HepG2 (cell line): ENCODE measurements at regions not wholly inside any gene's neighbourhood (a gene's known extent, or its start where the extent isn't known, plus 50 kb on each side); places are given as distances from the start of the nearest gene placed in this dataset.

Source experiments
- ATAC-seq: fragments of 200-7000 bp; cut with Tn5 transposase; 3 replicates; pipeline ENCODE4 v1.9.1; 2020; ENCODE audit warnings: mild to moderate bottlenecking, moderate library complexity
- BruUV-seq: library from RNA; stranded (reverse); fragments of 400-500 nt; replicated peaks from 2 replicates; lab custom pipeline; 2021; lab: Mats Ljungman, UMichigan
- CTCF ChIA-PET: fragments of 300-600 bp; formaldehyde crosslinking; extraction: SDS; loops from one replicate; lab custom pipeline; 2021; ENCODE audit warnings: low total read pairs, inconsistent platforms, low intra/inter-chr PET ratio; lab: Yijun Ruan, JAX
- POLR2A ChIA-PET: fragments of 350-600 bp; sonication (Branson Sonifier 250); formaldehyde crosslinking; loops from one replicate; lab custom pipeline; 2020; ENCODE audit warnings: antibody characterized with exemption, inconsistent platforms; lab: Yijun Ruan, JAX
- DNase-seq: peaks from one replicate; pipeline ENCODE4 v3.0.0-alpha.2; 2015; ENCODE audit warnings: low spot score
- FAIRE-seq: peaks from 3 replicates; lab custom pipeline; 2011; peaks lifted over from hg19 to GRCh38; lab: Jason Lieb, UNC
- H2AFZ ChIP-seq: one replicate; pipeline ENCODE4 v1.6.1; 2011; ENCODE audit warnings: low read length, inconsistent platforms
- H3K27ac ChIP-seq: fragments of 300-600 bp; 3 replicates; pipeline ENCODE4 v1.8.0; 2011; ENCODE audit warnings: mixed run types, mild to moderate bottlenecking, mixed read lengths, low read length, inconsistent platforms; ENCODE audit not compliant: insufficient read depth; ENCODE audit errors: extremely low read length
- H3K27me3 ChIP-seq, 2 experiments: fragments of 200-600 bp in 1 of 2; 2 replicates in 1 of 2; 3 replicates in 1 of 2; pipeline versions ENCODE4 v1.6.0 to v1.8.0; 2011; ENCODE audit warnings: low read length in 2 of 2, mild to moderate bottlenecking in 2 of 2, moderate library complexity in 2 of 2, inconsistent platforms in 1 of 2; ENCODE audit not compliant: insufficient read depth in 2 of 2, control insufficient read depth in 1 of 2
- H3K36me3 ChIP-seq, 2 experiments: fragments of 200-600 bp in 1 of 2; replicated peaks in 1 of 2; 2 replicates in 1 of 2; 3 replicates in 1 of 2; pipeline versions ENCODE4 v1.5.1 to v1.8.0; 2011; ENCODE audit warnings: low read length in 2 of 2, inconsistent platforms in 1 of 2; ENCODE audit not compliant: insufficient read depth in 2 of 2, control insufficient read depth in 1 of 2
- H3K4me1 ChIP-seq: 2 replicates; pipeline ENCODE4 v1.5.1; 2012; ENCODE audit warnings: low read length, inconsistent platforms; ENCODE audit not compliant: insufficient read depth
- H3K4me2 ChIP-seq: 2 replicates; pipeline ENCODE4 v1.6.0; 2011; ENCODE audit warnings: low read depth, low read length, inconsistent platforms
- H3K4me3 ChIP-seq, 3 experiments: fragments of 200-600 bp in 1 of 3; sonication (generic), shearing (Covaris generic) in 1 of 3; replicated peaks in 1 of 3; 2 replicates each; pipeline ENCODE4 v1.5.1; 2011 to 2016; ENCODE audit warnings: low read length in 3 of 3, inconsistent platforms in 2 of 3, low read depth in 2 of 3, mild to moderate bottlenecking in 2 of 3, control low read depth in 1 of 3, mixed read lengths in 1 of 3; ENCODE audit not compliant: insufficient read depth in 1 of 3
- H3K79me2 ChIP-seq: one replicate; pipeline ENCODE4 v1.6.1; 2011; ENCODE audit warnings: low read length, inconsistent platforms; ENCODE audit not compliant: insufficient read depth
- H3K9ac ChIP-seq: 2 replicates; pipeline ENCODE4 v1.6.0; 2011; ENCODE audit warnings: mild to moderate bottlenecking, low read depth, low read length, inconsistent platforms; ENCODE audit not compliant: insufficient read depth
- H3K9me3 ChIP-seq: 2 replicates; pipeline ENCODE4 v1.5.1; 2012; ENCODE audit warnings: mild to moderate bottlenecking, low read length
- H4K20me1 ChIP-seq: 2 replicates; pipeline ENCODE4 v1.6.0; 2011; ENCODE audit warnings: inconsistent platforms, mild to moderate bottlenecking, low read length, moderate library complexity; ENCODE audit not compliant: insufficient read depth
- AHR ChIP-seq: IDR thresholded peaks from 2 replicates; pipeline ENCODE4 v1.6.1; 2018; ENCODE audit warnings: missing genetic modification reagents, missing compliant biosample characterization
- ARID2 ChIP-seq: sonication (generic); formaldehyde crosslinking; IDR thresholded peaks from 2 replicates; pipeline ENCODE4 v1.8.1; 2022; ENCODE audit warnings: mild to moderate bottlenecking, missing genetic modification reagents, borderline replicate concordance
- FOXP4 ChIP-seq: sonication (generic); formaldehyde crosslinking; IDR thresholded peaks from 2 replicates; pipeline ENCODE4 v1.4.0; 2020; ENCODE audit warnings: missing genetic modification reagents
- GPBP1L1 ChIP-seq: sonication (generic); formaldehyde crosslinking; IDR thresholded peaks from 2 replicates; pipeline ENCODE4 v1.5.0; 2020; ENCODE audit warnings: mild to moderate bottlenecking, missing genetic modification reagents
- IKZF1 ChIP-seq: fragments of 450-650 bp; IDR thresholded peaks from 2 replicates; pipeline ENCODE4 v1.7.1; 2016
- IRF1 ChIP-seq: sonication (generic); formaldehyde crosslinking; IDR thresholded peaks from 2 replicates; pipeline ENCODE4 v1.4.0; 2020; ENCODE audit warnings: low read depth, mild to moderate bottlenecking, missing genetic modification reagents
- RXRB ChIP-seq: IDR thresholded peaks from 2 replicates; pipeline ENCODE4 v1.6.1; 2016; ENCODE audit warnings: borderline replicate concordance, missing genetic modification reagents, missing compliant biosample characterization
- ZMYM4 ChIP-seq: sonication (generic); formaldehyde crosslinking; IDR thresholded peaks from 2 replicates; pipeline ENCODE4 v1.8.1; 2023; ENCODE audit warnings: mild to moderate bottlenecking, missing genetic modification reagents
- ZNF232 ChIP-seq: sonication (generic); formaldehyde crosslinking; IDR thresholded peaks from 2 replicates; pipeline ENCODE4 v1.4.0; 2020; ENCODE audit warnings: missing genetic modification reagents, borderline replicate concordance
- ZNF234 ChIP-seq: sonication (generic); formaldehyde crosslinking; conservative IDR thresholded peaks from 2 replicates; pipeline ENCODE4 v1.5.1; 2020; ENCODE audit warnings: mild to moderate bottlenecking, missing genetic modification reagents
- ZNF609 ChIP-seq: sonication (generic); formaldehyde crosslinking; IDR thresholded peaks from 2 replicates; pipeline ENCODE4 v1.4.0; 2020; ENCODE audit warnings: mild to moderate bottlenecking, missing genetic modification reagents, borderline replicate concordance
- ZNF644 ChIP-seq: IDR thresholded peaks from 2 replicates; pipeline ENCODE4 v1.6.1; 2016; ENCODE audit warnings: low read depth
- ZNF713 ChIP-seq: sonication (generic); formaldehyde crosslinking; IDR thresholded peaks from 2 replicates; pipeline ENCODE4 v1.4.0; 2020; ENCODE audit warnings: mild to moderate bottlenecking, missing genetic modification reagents
- ZNF850 ChIP-seq: sonication (generic); formaldehyde crosslinking; conservative IDR thresholded peaks from 2 replicates; pipeline ENCODE4 v1.9.0; 2021; ENCODE audit warnings: mild to moderate bottlenecking, missing genetic modification reagents
- WGBS: methylation state at CpG from one replicate; pipeline ENCODE4 v1.1.6; 2017; ENCODE audit warnings: low lambda C conversion rate; 5-methylcytosine and 5-hydroxymethylcytosine counted together
- in situ Hi-C: cut with HindIII; loops from 2 replicates; pipeline ENCODE4 v1.10.0; 2017; ENCODE audit warnings: low pct_unique_long_range_greater_than_20kb; ENCODE audit not compliant: extremely low pct_ligation_motif_present
- intact Hi-C: fragments of 100-400 bp; cut with micrococcal nuclease; formaldehyde crosslinking; loops from one replicate; pipeline ENCODE4 v1.10.0; 2022; ENCODE audit not compliant: unreplicated experiment

GRCh38 chr15:100760357-100760903, 119.2 kb upstream of the ALDH1A3 start:
- in situ Hi-C loops (no loop called here), intact Hi-C loops (no loop called here)
- H2AFZ ChIP-seq, result no peak overlapping the region
- peaks cover 1 to 30% of the 10 kb centered on the region in 2 experiments; a peak in 4 of 5 replicates for H3K27me3 ChIP-seq
- TF ChIP-seq ARID2 (CRISPR knock-in tag) (no peak), FOXP4 (CRISPR knock-in tag) (no peak), ZNF644 (CRISPR knock-in tag) (no peak), GPBP1L1 (CRISPR knock-in tag) (no peak), ZNF609 (CRISPR knock-in tag) (no peak), ZNF232 (CRISPR knock-in tag) (no peak), IRF1 (no peak), ZMYM4 (CRISPR knock-in tag) (no peak), ZNF713 (CRISPR knock-in tag) (no peak), ZNF850 (no peak), RXRB (CRISPR knock-in tag) (no peak), ZNF234 (CRISPR knock-in tag) (no peak), AHR (CRISPR knock-in tag) (no peak), IKZF1 (no peak)
- POLR2A ChIA-PET, result no interaction called here
- DNase-seq, result no peak
- H3K9ac ChIP-seq, result no peak overlapping the region
- CTCF ChIA-PET, result no interaction called here
- H3K27ac ChIP-seq, result no peak overlapping the region
- no peak for FAIRE-seq
- no peaks in the 10 kb centered on the region for H3K9me3 ChIP-seq
- H3K79me2 ChIP-seq, result no peaks in the 10 kb centered on the region
- H3K4me1 ChIP-seq, result peaks cover 13% of the 10 kb centered on the region; the same call in 1 of the 2 replicates
- no peaks in the 10 kb centered on the region for H3K36me3 ChIP-seq
- no peak overlapping the region for H3K4me2 ChIP-seq
- H4K20me1 ChIP-seq, result 0 out of 2 replicates have a peak, but pooled peaks cover 3% of the 10 kb centered on the region
- H3K4me3 ChIP-seq, result no peak overlapping the region
- no TSS peak for BruUV-seq
- ATAC-seq, result no peak
- WGBS, result 65% methylated on average over 5 of the region's 6 CpGs
